GM23338 (cell line): ENCODE measurements at regions not wholly inside any gene's neighbourhood (a gene's known extent, or its start where the extent isn't known, plus 50 kb on each side); places are given as distances from the start of the nearest gene placed in this dataset.

Experiments
- ATAC-seq: fragments of 200-7000 bp; cut with Tn5 transposase; 3 replicates; pipeline ENCODE4 v1.9.1; 2020
- DNase-seq: peaks from one replicate; pipeline ENCODE4 v3.0.0-alpha.2; 2015; ENCODE audit warnings: low spot score
- H2AFZ ChIP-seq: fragments of 200-600 bp; sonication (generic); 2 replicates; pipeline ENCODE4 v1.8.0; 2016; ENCODE audit warnings: antibody characterized with exemption, mild to moderate bottlenecking, moderate library complexity
- H3F3A ChIP-seq: fragments of 200-600 bp; sonication (generic); replicated peaks from 2 replicates; pipeline ENCODE4 v1.8.0; 2017; ENCODE audit warnings: antibody characterized with exemption, mixed run types, low read depth
- H3K27ac ChIP-seq: fragments of 200-600 bp; sonication (generic); 2 replicates; pipeline ENCODE4 v1.6.1; 2016; ENCODE audit warnings: low read depth
- H3K27me3 ChIP-seq: fragments of 200-600 bp; sonication (generic); 2 replicates; pipeline ENCODE4 v1.8.0; 2016; ENCODE audit warnings: mild to moderate bottlenecking, mixed run types, moderate library complexity; ENCODE audit not compliant: insufficient read depth
- H3K36me3 ChIP-seq: fragments of 200-600 bp; sonication (generic); 2 replicates; pipeline ENCODE4 v1.8.0; 2016; ENCODE audit warnings: mild to moderate bottlenecking; ENCODE audit not compliant: insufficient read depth
- H3K4me1 ChIP-seq: fragments of 200-600 bp; sonication (generic); 2 replicates; pipeline ENCODE4 v1.8.0; 2016; ENCODE audit warnings: mild to moderate bottlenecking, moderate library complexity; ENCODE audit not compliant: insufficient read depth
- H3K4me2 ChIP-seq: fragments of 200-600 bp; sonication (generic); 2 replicates; pipeline ENCODE4 v1.7.1; 2017; ENCODE audit warnings: mixed run types
- H3K4me3 ChIP-seq: fragments of 200-600 bp; sonication (generic); 2 replicates; pipeline ENCODE4 v1.6.1; 2016; ENCODE audit warnings: mixed run types
- H3K79me2 ChIP-seq: fragments of 200-600 bp; sonication (generic); replicated peaks from 2 replicates; pipeline ENCODE4 v1.8.0; 2017; ENCODE audit warnings: mild to moderate bottlenecking; ENCODE audit not compliant: insufficient read depth
- H3K9me2 ChIP-seq: fragments of 200-600 bp; sonication (generic); 2 replicates; pipeline ENCODE4 v1.8.0; 2017; ENCODE audit not compliant: insufficient read depth
- H4K20me1 ChIP-seq: fragments of 200-600 bp; sonication (generic); replicated peaks from 2 replicates; pipeline ENCODE4 v1.8.0; 2017; ENCODE audit warnings: mild to moderate bottlenecking; ENCODE audit not compliant: insufficient read depth
- H3K27ac Mint-ChIP-seq: 2 replicates; pipeline ENCODE4 v1.8.0; 2020; ENCODE audit warnings: inconsistent platforms, mild to moderate bottlenecking, moderate library complexity, mixed read lengths
- H3K27me3 Mint-ChIP-seq: 3 replicates; pipeline ENCODE4 v1.8.0; 2022; ENCODE audit warnings: low read depth, mild to moderate bottlenecking, moderate library complexity, mixed read lengths, inconsistent platforms; ENCODE audit not compliant: insufficient read depth, poor library complexity
- H3K36me3 Mint-ChIP-seq: 3 replicates; pipeline ENCODE4 v1.8.0; 2021; ENCODE audit warnings: low read depth, mild to moderate bottlenecking, inconsistent platforms, moderate library complexity, mixed read lengths
- H3K4me1 Mint-ChIP-seq: 3 replicates; pipeline ENCODE4 v1.8.0; 2020; ENCODE audit warnings: mild to moderate bottlenecking, inconsistent platforms, mixed read lengths
- H3K4me3 Mint-ChIP-seq: 3 replicates; pipeline ENCODE4 v1.8.0; 2021; ENCODE audit warnings: moderate library complexity, mild to moderate bottlenecking, inconsistent platforms, mixed read lengths
- H3K9me3 Mint-ChIP-seq: 3 replicates; pipeline ENCODE4 v1.8.0; 2020; ENCODE audit warnings: moderate library complexity, mild to moderate bottlenecking, inconsistent platforms, mixed read lengths
- EZH2 ChIP-seq: fragments of 200-600 bp; sonication (generic); IDR thresholded peaks from one replicate; pipeline ENCODE4 v1.8.0; 2017; ENCODE audit warnings: antibody characterized with exemption, mild to moderate bottlenecking, low read depth; ENCODE audit not compliant: unreplicated experiment
- EZH2phosphoT487 ChIP-seq: fragments of 200-600 bp; sonication (generic); IDR thresholded peaks from one replicate; pipeline ENCODE4 v1.8.1; 2018; ENCODE audit warnings: antibody characterized with exemption; ENCODE audit not compliant: unreplicated experiment
- JUNB ChIP-seq: IDR thresholded peaks from one replicate; pipeline ENCODE4 v1.6.1; 2016; ENCODE audit warnings: antibody characterized with exemption; ENCODE audit not compliant: unreplicated experiment
- NANOG ChIP-seq: IDR thresholded peaks from 2 replicates; pipeline ENCODE4 v1.6.1; 2016; ENCODE audit warnings: antibody characterized with exemption, borderline replicate concordance
- POLR2AphosphoS5 ChIP-seq: IDR thresholded peaks from 2 replicates; pipeline ENCODE4 v1.6.1; 2016; ENCODE audit warnings: antibody characterized with exemption, low read depth
- STAT1 ChIP-seq: IDR thresholded peaks from one replicate; pipeline ENCODE4 v1.6.1; 2016; ENCODE audit warnings: antibody characterized with exemption; ENCODE audit not compliant: unreplicated experiment
- TF ChIP-seq, protein P1 (sequence below): IDR thresholded peaks from 2 replicates; pipeline ENCODE4 v1.6.1; 2016; ENCODE audit warnings: antibody characterized with exemption
- TF ChIP-seq, protein P2 (sequence below): fragments of 250-450 bp; sonication (Bioruptor Pico); IDR thresholded peaks from 2 replicates; pipeline ENCODE4 v1.5.0; 2020; ENCODE audit warnings: mild to moderate bottlenecking, moderate library complexity
- TF ChIP-seq, protein P3 (sequence below), 2 experiments: fragments of 200-600 bp in 1 of 2; sonication (generic) in 1 of 2; conservative IDR thresholded peaks; 2 replicates each; pipeline versions ENCODE4 v1.5.1 to v1.6.1; 2016 to 2017; ENCODE audit warnings: antibody characterized with exemption in 2 of 2, low read depth in 2 of 2, mild to moderate bottlenecking in 2 of 2, moderate library complexity in 1 of 2
- TF ChIP-seq, protein P4 (sequence below): IDR thresholded peaks from one replicate; pipeline ENCODE4 v1.6.1; 2018; ENCODE audit warnings: antibody characterized with exemption; ENCODE audit not compliant: unreplicated experiment

DNA sequence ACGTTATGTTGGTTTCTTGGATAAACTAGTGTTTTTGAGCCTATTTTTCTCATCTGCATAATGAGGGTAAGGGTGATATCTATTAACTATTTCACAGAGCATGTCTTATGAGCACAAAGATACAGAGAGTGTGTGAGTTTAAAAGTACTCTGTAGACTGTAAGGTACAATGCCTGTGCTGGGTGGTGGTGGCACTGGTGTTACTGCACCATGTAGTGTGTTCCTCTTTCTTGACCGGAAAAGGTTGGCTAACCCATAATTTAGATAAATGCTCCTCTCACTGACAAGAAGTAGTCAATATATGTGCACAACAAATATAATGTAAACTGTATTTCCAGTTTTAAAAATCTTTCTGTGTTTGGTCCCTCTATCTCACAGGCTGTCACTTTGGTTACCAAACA lies 116.2 kb upstream of the MMS22L start:
- Histone ChIP-seq H3K4me2 (no peak overlapping the region), H3F3A (no peaks in the 10 kb centered on the region), H3K36me3 (no peaks in the 10 kb centered on the region), H4K20me1 (no peaks in the 10 kb centered on the region), H3K27ac (no peak overlapping the region), H3K4me3 (no peak overlapping the region), H3K9me2 (no peaks in the 10 kb centered on the region), H3K4me1 (no peaks in the 10 kb centered on the region), H3K27me3 (no peaks in the 10 kb centered on the region), H3K79me2 (no peaks in the 10 kb centered on the region), H2AFZ (no peak overlapping the region)
- H3K27me3 Mint-ChIP-seq = no peaks in the 10 kb centered on the region
- no peak overlapping the region for H3K27ac Mint-ChIP-seq
- no peak overlapping the region for H3K4me3 Mint-ChIP-seq
- H3K36me3 Mint-ChIP-seq = no peaks in the 10 kb centered on the region
- H3K4me1 Mint-ChIP-seq = peaks cover 5% of the 10 kb centered on the region
- TF ChIP-seq EZH2phosphoT487 (no peak), NANOG (no peak), JUNB (no peak), EZH2 (no peak), STAT1 (no peak), POLR2AphosphoS5 (no peak)
- TF ChIP-seq, protein P1, sequence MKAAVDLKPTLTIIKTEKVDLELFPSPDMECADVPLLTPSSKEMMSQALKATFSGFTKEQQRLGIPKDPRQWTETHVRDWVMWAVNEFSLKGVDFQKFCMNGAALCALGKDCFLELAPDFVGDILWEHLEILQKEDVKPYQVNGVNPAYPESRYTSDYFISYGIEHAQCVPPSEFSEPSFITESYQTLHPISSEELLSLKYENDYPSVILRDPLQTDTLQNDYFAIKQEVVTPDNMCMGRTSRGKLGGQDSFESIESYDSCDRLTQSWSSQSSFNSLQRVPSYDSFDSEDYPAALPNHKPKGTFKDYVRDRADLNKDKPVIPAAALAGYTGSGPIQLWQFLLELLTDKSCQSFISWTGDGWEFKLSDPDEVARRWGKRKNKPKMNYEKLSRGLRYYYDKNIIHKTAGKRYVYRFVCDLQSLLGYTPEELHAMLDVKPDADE = no peak
- TF ChIP-seq, protein P2, sequence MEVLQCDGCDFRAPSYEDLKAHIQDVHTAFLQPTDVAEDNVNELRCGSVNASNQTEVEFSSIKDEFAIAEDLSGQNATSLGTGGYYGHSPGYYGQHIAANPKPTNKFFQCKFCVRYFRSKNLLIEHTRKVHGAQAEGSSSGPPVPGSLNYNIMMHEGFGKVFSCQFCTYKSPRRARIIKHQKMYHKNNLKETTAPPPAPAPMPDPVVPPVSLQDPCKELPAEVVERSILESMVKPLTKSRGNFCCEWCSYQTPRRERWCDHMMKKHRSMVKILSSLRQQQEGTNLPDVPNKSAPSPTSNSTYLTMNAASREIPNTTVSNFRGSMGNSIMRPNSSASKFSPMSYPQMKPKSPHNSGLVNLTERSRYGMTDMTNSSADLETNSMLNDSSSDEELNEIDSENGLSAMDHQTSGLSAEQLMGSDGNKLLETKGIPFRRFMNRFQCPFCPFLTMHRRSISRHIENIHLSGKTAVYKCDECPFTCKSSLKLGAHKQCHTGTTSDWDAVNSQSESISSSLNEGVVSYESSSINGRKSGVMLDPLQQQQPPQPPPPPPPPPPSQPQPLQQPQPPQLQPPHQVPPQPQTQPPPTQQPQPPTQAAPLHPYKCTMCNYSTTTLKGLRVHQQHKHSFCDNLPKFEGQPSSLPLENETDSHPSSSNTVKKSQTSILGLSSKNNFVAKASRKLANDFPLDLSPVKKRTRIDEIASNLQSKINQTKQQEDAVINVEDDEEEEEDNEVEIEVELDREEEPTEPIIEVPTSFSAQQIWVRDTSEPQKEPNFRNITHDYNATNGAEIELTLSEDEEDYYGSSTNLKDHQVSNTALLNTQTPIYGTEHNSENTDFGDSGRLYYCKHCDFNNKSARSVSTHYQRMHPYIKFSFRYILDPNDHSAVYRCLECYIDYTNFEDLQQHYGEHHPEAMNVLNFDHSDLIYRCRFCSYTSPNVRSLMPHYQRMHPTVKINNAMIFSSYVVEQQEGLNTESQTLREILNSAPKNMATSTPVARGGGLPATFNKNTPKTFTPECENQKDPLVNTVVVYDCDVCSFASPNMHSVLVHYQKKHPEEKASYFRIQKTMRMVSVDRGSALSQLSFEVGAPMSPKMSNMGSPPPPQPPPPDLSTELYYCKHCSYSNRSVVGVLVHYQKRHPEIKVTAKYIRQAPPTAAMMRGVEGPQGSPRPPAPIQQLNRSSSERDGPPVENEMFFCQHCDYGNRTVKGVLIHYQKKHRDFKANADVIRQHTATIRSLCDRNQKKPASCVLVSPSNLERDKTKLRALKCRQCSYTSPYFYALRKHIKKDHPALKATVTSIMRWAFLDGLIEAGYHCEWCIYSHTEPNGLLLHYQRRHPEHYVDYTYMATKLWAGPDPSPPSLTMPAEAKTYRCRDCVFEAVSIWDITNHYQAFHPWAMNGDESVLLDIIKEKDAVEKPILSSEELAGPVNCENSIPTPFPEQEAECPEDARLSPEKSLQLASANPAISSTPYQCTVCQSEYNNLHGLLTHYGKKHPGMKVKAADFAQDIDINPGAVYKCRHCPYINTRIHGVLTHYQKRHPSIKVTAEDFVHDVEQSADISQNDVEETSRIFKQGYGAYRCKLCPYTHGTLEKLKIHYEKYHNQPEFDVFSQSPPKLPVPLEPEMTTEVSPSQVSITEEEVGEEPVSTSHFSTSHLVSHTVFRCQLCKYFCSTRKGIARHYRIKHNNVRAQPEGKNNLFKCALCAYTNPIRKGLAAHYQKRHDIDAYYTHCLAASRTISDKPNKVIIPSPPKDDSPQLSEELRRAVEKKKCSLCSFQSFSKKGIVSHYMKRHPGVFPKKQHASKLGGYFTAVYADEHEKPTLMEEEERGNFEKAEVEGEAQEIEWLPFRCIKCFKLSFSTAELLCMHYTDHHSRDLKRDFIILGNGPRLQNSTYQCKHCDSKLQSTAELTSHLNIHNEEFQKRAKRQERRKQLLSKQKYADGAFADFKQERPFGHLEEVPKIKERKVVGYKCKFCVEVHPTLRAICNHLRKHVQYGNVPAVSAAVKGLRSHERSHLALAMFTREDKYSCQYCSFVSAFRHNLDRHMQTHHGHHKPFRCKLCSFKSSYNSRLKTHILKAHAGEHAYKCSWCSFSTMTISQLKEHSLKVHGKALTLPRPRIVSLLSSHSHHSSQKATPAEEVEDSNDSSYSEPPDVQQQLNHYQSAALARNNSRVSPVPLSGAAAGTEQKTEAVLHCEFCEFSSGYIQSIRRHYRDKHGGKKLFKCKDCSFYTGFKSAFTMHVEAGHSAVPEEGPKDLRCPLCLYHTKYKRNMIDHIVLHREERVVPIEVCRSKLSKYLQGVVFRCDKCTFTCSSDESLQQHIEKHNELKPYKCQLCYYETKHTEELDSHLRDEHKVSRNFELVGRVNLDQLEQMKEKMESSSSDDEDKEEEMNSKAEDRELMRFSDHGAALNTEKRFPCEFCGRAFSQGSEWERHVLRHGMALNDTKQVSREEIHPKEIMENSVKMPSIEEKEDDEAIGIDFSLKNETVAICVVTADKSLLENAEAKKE (CRISPR knock-in tag) = no peak
- TF ChIP-seq, protein P3, sequence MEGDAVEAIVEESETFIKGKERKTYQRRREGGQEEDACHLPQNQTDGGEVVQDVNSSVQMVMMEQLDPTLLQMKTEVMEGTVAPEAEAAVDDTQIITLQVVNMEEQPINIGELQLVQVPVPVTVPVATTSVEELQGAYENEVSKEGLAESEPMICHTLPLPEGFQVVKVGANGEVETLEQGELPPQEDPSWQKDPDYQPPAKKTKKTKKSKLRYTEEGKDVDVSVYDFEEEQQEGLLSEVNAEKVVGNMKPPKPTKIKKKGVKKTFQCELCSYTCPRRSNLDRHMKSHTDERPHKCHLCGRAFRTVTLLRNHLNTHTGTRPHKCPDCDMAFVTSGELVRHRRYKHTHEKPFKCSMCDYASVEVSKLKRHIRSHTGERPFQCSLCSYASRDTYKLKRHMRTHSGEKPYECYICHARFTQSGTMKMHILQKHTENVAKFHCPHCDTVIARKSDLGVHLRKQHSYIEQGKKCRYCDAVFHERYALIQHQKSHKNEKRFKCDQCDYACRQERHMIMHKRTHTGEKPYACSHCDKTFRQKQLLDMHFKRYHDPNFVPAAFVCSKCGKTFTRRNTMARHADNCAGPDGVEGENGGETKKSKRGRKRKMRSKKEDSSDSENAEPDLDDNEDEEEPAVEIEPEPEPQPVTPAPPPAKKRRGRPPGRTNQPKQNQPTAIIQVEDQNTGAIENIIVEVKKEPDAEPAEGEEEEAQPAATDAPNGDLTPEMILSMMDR (conservative IDR thresholded peaks at IDR 0.05; ENCODE audit: low read depth in 2 of 2) = no peak
- TF ChIP-seq, protein P4, sequence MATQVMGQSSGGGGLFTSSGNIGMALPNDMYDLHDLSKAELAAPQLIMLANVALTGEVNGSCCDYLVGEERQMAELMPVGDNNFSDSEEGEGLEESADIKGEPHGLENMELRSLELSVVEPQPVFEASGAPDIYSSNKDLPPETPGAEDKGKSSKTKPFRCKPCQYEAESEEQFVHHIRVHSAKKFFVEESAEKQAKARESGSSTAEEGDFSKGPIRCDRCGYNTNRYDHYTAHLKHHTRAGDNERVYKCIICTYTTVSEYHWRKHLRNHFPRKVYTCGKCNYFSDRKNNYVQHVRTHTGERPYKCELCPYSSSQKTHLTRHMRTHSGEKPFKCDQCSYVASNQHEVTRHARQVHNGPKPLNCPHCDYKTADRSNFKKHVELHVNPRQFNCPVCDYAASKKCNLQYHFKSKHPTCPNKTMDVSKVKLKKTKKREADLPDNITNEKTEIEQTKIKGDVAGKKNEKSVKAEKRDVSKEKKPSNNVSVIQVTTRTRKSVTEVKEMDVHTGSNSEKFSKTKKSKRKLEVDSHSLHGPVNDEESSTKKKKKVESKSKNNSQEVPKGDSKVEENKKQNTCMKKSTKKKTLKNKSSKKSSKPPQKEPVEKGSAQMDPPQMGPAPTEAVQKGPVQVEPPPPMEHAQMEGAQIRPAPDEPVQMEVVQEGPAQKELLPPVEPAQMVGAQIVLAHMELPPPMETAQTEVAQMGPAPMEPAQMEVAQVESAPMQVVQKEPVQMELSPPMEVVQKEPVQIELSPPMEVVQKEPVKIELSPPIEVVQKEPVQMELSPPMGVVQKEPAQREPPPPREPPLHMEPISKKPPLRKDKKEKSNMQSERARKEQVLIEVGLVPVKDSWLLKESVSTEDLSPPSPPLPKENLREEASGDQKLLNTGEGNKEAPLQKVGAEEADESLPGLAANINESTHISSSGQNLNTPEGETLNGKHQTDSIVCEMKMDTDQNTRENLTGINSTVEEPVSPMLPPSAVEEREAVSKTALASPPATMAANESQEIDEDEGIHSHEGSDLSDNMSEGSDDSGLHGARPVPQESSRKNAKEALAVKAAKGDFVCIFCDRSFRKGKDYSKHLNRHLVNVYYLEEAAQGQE = no peak
- no peaks in the 10 kb centered on the region for H3K9me3 Mint-ChIP-seq
- DNase-seq (no peak), ATAC-seq (no peak)
